ENCODE measurements at regions not wholly inside any gene's neighbourhood (a gene's known extent, or its start where the extent isn't known, plus 50 kb on each side); places are given as distances from the start of the nearest gene placed in this dataset.
"Not testable (repeated sequence)": the region's sequence is repeated elsewhere in the genome, so short reads cannot be mapped to it uniquely, and the experiment has no call there.

GRCh38 chr4:18109676-18110075 lies 88.1 kb upstream of the LCORL start:
- ChIA-PET CTCF (no interaction called here), POLR2A (no interaction called here)
- H3K27me3 Mint-ChIP-seq (ENCODE audit: insufficient read depth, unreplicated experiment), result no peaks in the 10 kb centered on the region
- no peak for DNase-seq
- Histone ChIP-seq H3K9me3 (no peaks in the 10 kb centered on the region), H3K36me3 (ENCODE audit: control insufficient read depth, insufficient read depth, low read length) (no peaks in the 10 kb centered on the region), H3K4me1 (no peaks in the 10 kb centered on the region), H3K27me3 (replicated peaks; ENCODE audit: control insufficient read depth, insufficient read depth, low read length) (no peaks in the 10 kb centered on the region), H3K4me3 (ENCODE audit: low read depth, low read length) (no peak overlapping the region)
- H3K4me1 Mint-ChIP-seq (ENCODE audit: low read depth, unreplicated experiment), result peaks cover 5% of the 10 kb centered on the region
- no peak overlapping the region for H3K4me3 Mint-ChIP-seq (ENCODE audit: unreplicated experiment)
- H3K36me3 Mint-ChIP-seq (ENCODE audit: insufficient read depth, unreplicated experiment), result no peaks in the 10 kb centered on the region
- intact Hi-C loops (cut with micrococcal nuclease; ENCODE audit: unreplicated experiment), result no loop called here
- no peak overlapping the region for H3K27ac Mint-ChIP-seq (ENCODE audit: unreplicated experiment)
- no peaks in the 10 kb centered on the region for H3K9me3 Mint-ChIP-seq (ENCODE audit: unreplicated experiment)
- no peak for TF ChIP-seq CTCF (IDR thresholded peaks at IDR 0.05; ENCODE audit: insufficient read depth in 1 of 2, low read depth in 1 of 2, low read length in 1 of 2, severe bottlenecking in 1 of 2, unreplicated experiment in 1 of 2)
- no TSS peak for BruUV-seq (replicated peaks)

GRCh38 chr4:18107848-18108528 lies 86.4 kb upstream of the LCORL start:
- H3K27ac Mint-ChIP-seq (ENCODE audit: unreplicated experiment); H3K36me3 ChIP-seq (ENCODE audit: control insufficient read depth, insufficient read depth, low read length); H3K27me3 ChIP-seq (replicated peaks; ENCODE audit: control insufficient read depth, insufficient read depth, low read length); H3K4me3 Mint-ChIP-seq (ENCODE audit: unreplicated experiment); DNase-seq; H3K4me3 ChIP-seq (ENCODE audit: low read depth, low read length); H3K9me3 ChIP-seq; BruUV-seq (replicated peaks); H3K4me1 ChIP-seq; H3K27me3 Mint-ChIP-seq (ENCODE audit: insufficient read depth, unreplicated experiment); intact Hi-C loops (cut with micrococcal nuclease; ENCODE audit: unreplicated experiment); H3K36me3 Mint-ChIP-seq (ENCODE audit: insufficient read depth, unreplicated experiment); H3K9me3 Mint-ChIP-seq (ENCODE audit: unreplicated experiment); H3K4me1 Mint-ChIP-seq (ENCODE audit: low read depth, unreplicated experiment); CTCF ChIA-PET; POLR2A ChIA-PET: not testable (repeated sequence)

- Histone ChIP-seq H3K4me1 (no peaks in the 10 kb centered on the region), H3K36me3 (ENCODE audit: control insufficient read depth, insufficient read depth, low read length) (no peaks in the 10 kb centered on the region), H3K27me3 (replicated peaks; ENCODE audit: control insufficient read depth, insufficient read depth, low read length) (no peaks in the 10 kb centered on the region), H3K9me3 (no peaks in the 10 kb centered on the region), H3K4me3 (ENCODE audit: low read depth, low read length) (no peak overlapping the region)
- H3K4me1 Mint-ChIP-seq (ENCODE audit: low read depth, unreplicated experiment), result no peaks in the 10 kb centered on the region
- no peak for TF ChIP-seq CTCF (IDR thresholded peaks at IDR 0.05; ENCODE audit: insufficient read depth in 1 of 2, low read depth in 1 of 2, low read length in 1 of 2, severe bottlenecking in 1 of 2, unreplicated experiment in 1 of 2)
- no peak for DNase-seq
- ChIA-PET CTCF (no interaction called here), POLR2A (no interaction called here)
- intact Hi-C loops (cut with micrococcal nuclease; ENCODE audit: unreplicated experiment), result no loop called here
- H3K4me3 Mint-ChIP-seq (ENCODE audit: unreplicated experiment), result no peak overlapping the region
- H3K36me3 Mint-ChIP-seq (ENCODE audit: insufficient read depth, unreplicated experiment), result no peaks in the 10 kb centered on the region
- H3K27ac Mint-ChIP-seq (ENCODE audit: unreplicated experiment), result no peak overlapping the region
- H3K9me3 Mint-ChIP-seq (ENCODE audit: unreplicated experiment), result no peaks in the 10 kb centered on the region
- BruUV-seq (replicated peaks), result no TSS peak
- no peaks in the 10 kb centered on the region for H3K27me3 Mint-ChIP-seq (ENCODE audit: insufficient read depth, unreplicated experiment)
These were observed 85.1 kb upstream of the LCORL start for GRCh38 chr4:18106620-18107019.

All from Caco-2 (cell line).